Putamen (tissue), 1 donor: ENCODE measurements at regions not wholly inside any gene's neighbourhood (a gene's known extent, or its start where the extent isn't known, plus 50 kb on each side); places are given as distances from the start of the nearest gene placed in this dataset.
"Not testable (repeated sequence)": the region's sequence is repeated elsewhere in the genome, so short reads cannot be mapped to it uniquely, and the experiment has no call there.

ENCODE experiments used
- DNase-seq: peaks from one replicate; pipeline ENCODE4 v3.0.0-alpha.2; 2016; ENCODE audit warnings: low spot score

GRCh38 chr18:60202708-60203107 lies 169.9 kb downstream of the MC4R start:
- DNase-seq, result no peak

GRCh38 chr18:60200558-60200957 lies 172.0 kb downstream of the MC4R start:
- no peak for DNase-seq

- no peak for DNase-seq
These were observed 173.1 kb downstream of the MC4R start for GRCh38 chr18:60199505-60199904.

GRCh38 chr18:60197671-60198462 lies 174.7 kb downstream of the MC4R start:
- no peak for DNase-seq

- DNase-seq, result no peak
These were observed 175.6 kb downstream of the MC4R start for GRCh38 chr18:60196836-60197606.

GRCh38 chr18:60193780-60194179 lies 178.8 kb downstream of the MC4R start:
- no peak for DNase-seq

GRCh38 chr18:60191926-60192325 lies 180.6 kb downstream of the MC4R start:
- no peak for DNase-seq

- no peak for DNase-seq
These were observed 182.7 kb downstream of the MC4R start for GRCh38 chr18:60189856-60190255.

- DNase-seq, result no peak
These were observed 183.6 kb downstream of the MC4R start for GRCh38 chr18:60188958-60189357.

GRCh38 chr18:60182223-60182622 lies 190.4 kb downstream of the MC4R start:
- DNase-seq, result no peak

- no peak for DNase-seq
These were observed 191.9 kb downstream of the MC4R start for GRCh38 chr18:60180671-60181070.

- DNase-seq, result not testable (repeated sequence)
These were observed 194.4 kb downstream of the MC4R start for GRCh38 chr18:60178224-60178623.

GRCh38 chr18:60176259-60176658 lies 196.3 kb downstream of the MC4R start:
- no peak for DNase-seq

GRCh38 chr18:60174832-60175231 lies 197.7 kb downstream of the MC4R start:
- DNase-seq, result no peak

GRCh38 chr18:60172030-60172429 lies 200.5 kb downstream of the MC4R start:
- DNase-seq, result no peak

GRCh38 chr18:60163622-60164021 lies 209.0 kb downstream of the MC4R start:
- DNase-seq, result no peak

GRCh38 chr18:60162388-60162787 lies 210.2 kb downstream of the MC4R start:
- no peak for DNase-seq

GRCh38 chr18:60157810-60158209 lies 214.8 kb downstream of the MC4R start:
- no peak for DNase-seq

- no peak for DNase-seq
These were observed 219.2 kb downstream of the MC4R start for GRCh38 chr18:60153376-60153775.

GRCh38 chr18:60149316-60149715 lies 223.3 kb downstream of the MC4R start:
- DNase-seq, result no peak

- DNase-seq, result no peak
These were observed 225.3 kb downstream of the MC4R start for GRCh38 chr18:60147323-60147722.

- DNase-seq, result no peak
These were observed 226.2 kb downstream of the MC4R start for GRCh38 chr18:60146220-60146960.

- no peak for DNase-seq
These were observed 226.8 kb downstream of the MC4R start for GRCh38 chr18:60145776-60146175.
